ENCODE measurements at regions not wholly inside any gene's neighbourhood (a gene's known extent, or its start where the extent isn't known, plus 50 kb on each side); places are given as distances from the start of the nearest gene placed in this dataset.

- intact Hi-C loops (cut with DNase I), result no loop called here
- TF ChIP-seq CTCF (IDR thresholded peaks at IDR 0.05), result no peak
- H3K27ac ChIP-seq, result no peak overlapping the region
- DNase-seq, result no peak
- H3K4me1 ChIP-seq, result no peaks in the 10 kb centered on the region
- H3K9me3 ChIP-seq, result no peaks in the 10 kb centered on the region
- H3K27me3 ChIP-seq, result no peaks in the 10 kb centered on the region
- no peak overlapping the region for H3K4me3 ChIP-seq
- H3K36me3 ChIP-seq, result no peaks in the 10 kb centered on the region
- no peak overlapping the region for H3K9ac ChIP-seq (ENCODE audit: low read depth in 2 of 2, low read length in 2 of 2)
Measured at GRCh38 chr1:198007011-198007410, 89.8 kb downstream of the LHX9 start.

GRCh38 chr1:198007687-198008607 is 90.8 kb downstream of the LHX9 start:
- Histone ChIP-seq H3K9me3 (no peaks in the 10 kb centered on the region), H3K36me3 (no peaks in the 10 kb centered on the region), H3K9ac (ENCODE audit: low read depth in 2 of 2, low read length in 2 of 2) (no peak overlapping the region), H3K27ac (no peak overlapping the region), H3K4me3 (no peak overlapping the region), H3K27me3 (no peaks in the 10 kb centered on the region), H3K4me1 (no peaks in the 10 kb centered on the region)
- DNase-seq, result no peak
- intact Hi-C loops (cut with DNase I), result no loop called here
- no peak for TF ChIP-seq CTCF (IDR thresholded peaks at IDR 0.05)

- TF ChIP-seq CTCF (IDR thresholded peaks at IDR 0.05), result no peak
Measured at GRCh38 chr1:198014355-198014754, 97.2 kb downstream of the LHX9 start.

GRCh38 chr1:198015309-198015708 is 98.1 kb downstream of the LHX9 start:
- no peak overlapping the region for H3K4me3 ChIP-seq
- no peak overlapping the region for H3K9ac ChIP-seq (ENCODE audit: low read depth in 2 of 2, low read length in 2 of 2)
- no peaks in the 10 kb centered on the region for H3K27me3 ChIP-seq
- TF ChIP-seq CTCF (IDR thresholded peaks at IDR 0.05), result no peak
- intact Hi-C loops (cut with DNase I), result no loop called here
- no peaks in the 10 kb centered on the region for H3K36me3 ChIP-seq
- no peak overlapping the region for H3K27ac ChIP-seq
- H3K4me1 ChIP-seq, result no peaks in the 10 kb centered on the region
- no peak for DNase-seq
- no peaks in the 10 kb centered on the region for H3K9me3 ChIP-seq

More at GRCh38 chr1:198014355-198014754, 97.2 kb downstream of the LHX9 start:
- no peaks in the 10 kb centered on the region for H3K36me3 ChIP-seq
- no peak overlapping the region for H3K9ac ChIP-seq (ENCODE audit: low read depth in 2 of 2, low read length in 2 of 2)
- H3K4me3 ChIP-seq, result no peak overlapping the region
- intact Hi-C loops (cut with DNase I), result no loop called here
- no peaks in the 10 kb centered on the region for H3K27me3 ChIP-seq
- no peaks in the 10 kb centered on the region for H3K9me3 ChIP-seq
- H3K27ac ChIP-seq, result no peak overlapping the region
- no peak for DNase-seq
- H3K4me1 ChIP-seq, result no peaks in the 10 kb centered on the region

- intact Hi-C loops (cut with DNase I), result no loop called here
- H3K4me3 ChIP-seq, result no peak overlapping the region
- H3K4me1 ChIP-seq, result no peaks in the 10 kb centered on the region
- no peaks in the 10 kb centered on the region for H3K36me3 ChIP-seq
- no peak for TF ChIP-seq CTCF (IDR thresholded peaks at IDR 0.05)
- H3K9ac ChIP-seq (ENCODE audit: low read depth in 2 of 2, low read length in 2 of 2), result no peak overlapping the region
- H3K27me3 ChIP-seq, result no peaks in the 10 kb centered on the region
- DNase-seq, result no peak
- H3K27ac ChIP-seq, result no peak overlapping the region
- H3K9me3 ChIP-seq, result no peaks in the 10 kb centered on the region
Measured at GRCh38 chr1:198018529-198018928, 101.4 kb downstream of the LHX9 start.

Measured in colonic mucosa (tissue), 4 donors.